DMS114 treated with DMSO at 0.1 percent for 48 hours (cell line): ENCODE measurements at regions not wholly inside any gene's neighbourhood (a gene's known extent, or its start where the extent isn't known, plus 50 kb on each side); places are given as distances from the start of the nearest gene placed in this dataset.
"Not testable (repeated sequence)": the region's sequence is repeated elsewhere in the genome, so short reads cannot be mapped to it uniquely, and the experiment has no call there.

Experiments used
- DNase-seq: peaks from one replicate; lab custom pipeline; 2025; ENCODE audit not compliant: unreplicated experiment; lab: John Stamatoyannopoulos, UW

DNA sequence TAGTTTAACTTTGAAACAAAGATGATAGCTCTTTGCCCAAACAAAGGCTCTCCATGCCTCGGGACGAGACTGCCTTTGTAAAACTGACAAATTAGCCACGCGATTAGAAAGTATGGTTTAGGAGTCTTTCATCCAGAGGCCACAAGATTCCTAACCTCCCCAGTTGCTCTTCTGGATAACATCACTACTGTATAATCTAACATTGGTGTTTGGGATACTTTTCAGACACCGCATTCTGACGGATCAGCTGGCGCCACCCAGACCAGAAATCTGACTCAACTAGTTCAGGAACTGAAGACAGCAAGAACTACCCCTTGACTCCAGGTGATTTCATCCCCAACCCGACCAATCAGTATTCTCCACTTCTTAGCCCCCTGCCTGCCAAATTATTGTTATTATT, 98.1 kb upstream of the TEX13D start:
- DNase-seq, result no peak

DNA sequence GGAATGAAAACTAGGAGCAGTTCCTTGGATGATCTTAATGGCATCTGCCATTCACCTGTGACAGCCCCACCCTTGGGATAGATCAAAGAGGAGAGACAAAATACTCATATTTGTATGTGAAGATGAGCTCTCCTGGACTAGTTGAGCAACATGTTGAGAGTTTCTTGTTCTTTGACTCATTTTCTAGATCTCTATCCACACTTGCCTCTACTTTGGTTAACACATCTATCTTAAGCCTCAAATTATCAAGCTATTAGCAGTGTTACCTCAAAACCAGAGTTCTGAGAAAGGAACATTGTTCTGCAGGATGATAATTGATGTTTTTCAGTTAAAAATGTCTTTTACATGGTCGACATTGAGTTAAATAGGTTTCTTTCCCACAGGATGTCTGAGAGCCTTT, 94.2 kb upstream of the TEX13D start:
- no peak for DNase-seq

DNA sequence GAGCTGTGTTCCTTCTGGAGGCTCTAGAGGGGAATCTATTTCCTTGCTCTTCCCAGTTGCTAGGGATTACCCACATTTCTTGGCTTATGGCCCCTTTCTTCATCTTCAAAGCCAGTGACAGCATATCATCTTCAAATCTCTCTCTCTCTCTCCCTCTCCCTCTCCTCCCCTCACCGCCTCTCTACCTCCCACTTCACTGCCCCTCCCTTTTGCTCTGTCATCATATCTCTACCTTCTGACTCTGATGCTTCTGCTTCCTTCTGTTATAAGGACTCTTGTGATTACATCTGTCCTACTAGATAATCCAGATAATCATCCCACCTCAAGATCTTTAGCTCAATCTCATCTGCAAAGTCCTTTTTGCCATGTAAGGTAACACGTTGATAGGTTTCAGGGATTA, 93.1 kb upstream of the TEX13D start:
- DNase-seq, result no peak

DNA sequence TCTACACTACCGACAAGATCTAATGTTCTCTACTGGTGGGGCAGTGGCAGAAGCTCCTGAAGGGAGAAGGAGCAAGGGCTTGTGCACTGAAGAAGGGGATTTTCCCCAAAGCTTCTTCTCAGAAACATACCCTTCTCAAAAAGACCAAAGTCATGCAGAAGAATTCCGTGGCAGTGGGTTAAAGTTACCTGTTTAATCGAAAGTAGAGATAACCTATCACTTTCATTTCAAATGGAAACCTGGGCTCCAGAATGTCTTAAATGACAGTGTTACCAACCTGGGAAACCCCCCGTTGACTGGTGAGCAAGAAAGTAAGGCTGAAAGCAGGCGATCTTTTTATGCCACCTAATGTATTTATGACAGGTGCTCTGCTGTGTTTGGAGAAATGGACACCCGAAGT, 92.5 kb upstream of the TEX13D start:
- DNase-seq, result no peak

DNA sequence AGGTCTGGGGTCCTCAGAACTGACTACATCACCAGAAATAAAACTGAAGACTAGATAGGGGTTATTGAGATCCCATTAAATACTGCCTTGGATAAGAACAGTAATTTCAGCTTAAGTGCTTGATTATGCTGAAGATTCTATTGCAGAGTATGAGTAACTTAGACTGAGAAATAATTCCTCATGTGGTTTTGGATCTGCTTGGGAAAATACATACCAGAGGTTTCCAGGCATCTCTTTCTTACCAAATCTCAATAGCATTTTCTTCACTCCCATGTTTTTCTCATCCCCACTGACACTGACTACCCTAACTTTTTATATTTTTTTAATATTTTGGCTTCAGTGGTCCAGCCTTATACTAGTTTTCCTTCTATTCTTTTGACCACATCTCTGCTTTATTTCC, 92.0 kb upstream of the TEX13D start:
- DNase-seq, result no peak

DNA sequence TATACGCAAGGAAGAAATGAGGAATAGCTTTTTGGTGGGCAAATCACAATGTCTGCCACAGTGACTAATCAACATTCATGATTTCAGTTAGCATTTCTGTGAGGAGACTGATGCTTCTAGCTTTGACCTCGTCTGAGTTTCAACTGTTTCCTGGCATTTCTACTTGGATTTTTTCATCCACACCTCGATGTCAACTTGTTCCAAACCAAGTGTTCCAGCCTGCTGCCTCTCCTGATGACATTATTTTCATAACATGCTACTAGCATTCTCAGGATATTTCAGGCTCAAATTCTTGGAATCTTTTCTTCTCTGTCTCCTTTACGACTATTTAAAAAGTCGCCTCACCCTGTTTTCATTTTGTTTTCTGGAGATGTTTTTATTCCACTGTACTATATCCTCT, 90.3 kb upstream of the TEX13D start:
- DNase-seq, result no peak

DNA sequence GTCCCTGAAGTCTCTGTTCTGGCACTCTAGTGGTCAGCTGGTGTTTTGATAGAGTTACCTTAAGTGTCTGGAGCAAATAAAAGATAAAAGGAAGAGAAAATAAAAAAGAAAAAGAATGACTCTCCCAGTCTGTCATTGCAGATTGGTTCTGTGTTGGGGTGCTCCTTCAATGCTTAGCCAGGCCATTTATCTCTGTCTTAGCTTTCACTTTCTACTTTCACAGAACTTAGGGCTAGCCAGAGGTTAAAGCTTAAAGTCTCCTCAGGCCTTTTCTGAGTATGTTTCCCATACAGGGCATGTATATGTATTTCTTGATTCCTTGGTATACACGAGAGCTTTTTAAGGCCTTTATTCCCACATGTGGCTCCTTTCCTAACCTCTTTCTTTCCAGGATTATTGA, 83.1 kb upstream of the TEX13D start:
- DNase-seq, result no peak

DNA sequence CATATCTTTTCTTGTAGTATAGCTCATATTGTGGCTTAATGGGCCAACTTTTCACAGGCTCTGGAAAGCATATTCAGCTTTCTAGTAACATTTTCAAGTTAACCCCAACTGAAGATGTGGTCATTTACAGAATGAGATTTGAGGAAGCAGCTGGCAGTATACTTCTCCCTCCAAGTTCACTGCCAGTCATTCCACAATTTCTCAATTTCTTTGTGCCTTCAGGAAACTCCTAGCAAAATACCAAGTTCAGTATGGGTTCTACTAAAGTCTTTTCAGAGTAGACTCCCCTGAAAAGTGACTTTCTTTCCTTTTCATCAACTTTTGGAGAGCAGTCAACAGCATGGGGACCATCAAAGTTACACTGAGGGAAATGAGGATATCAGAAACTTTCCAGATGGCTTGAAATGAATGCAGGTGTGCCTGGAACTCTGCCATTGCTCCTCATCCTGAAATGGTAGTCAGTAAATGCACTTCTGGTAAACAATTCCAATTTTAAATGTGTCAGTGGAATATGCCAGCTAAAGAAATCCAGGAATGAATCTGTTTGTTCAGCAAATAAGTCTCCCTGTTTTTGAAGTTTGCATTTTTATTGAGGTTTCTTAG, 81.5 kb upstream of the TEX13D start:
- no peak for DNase-seq

DNA sequence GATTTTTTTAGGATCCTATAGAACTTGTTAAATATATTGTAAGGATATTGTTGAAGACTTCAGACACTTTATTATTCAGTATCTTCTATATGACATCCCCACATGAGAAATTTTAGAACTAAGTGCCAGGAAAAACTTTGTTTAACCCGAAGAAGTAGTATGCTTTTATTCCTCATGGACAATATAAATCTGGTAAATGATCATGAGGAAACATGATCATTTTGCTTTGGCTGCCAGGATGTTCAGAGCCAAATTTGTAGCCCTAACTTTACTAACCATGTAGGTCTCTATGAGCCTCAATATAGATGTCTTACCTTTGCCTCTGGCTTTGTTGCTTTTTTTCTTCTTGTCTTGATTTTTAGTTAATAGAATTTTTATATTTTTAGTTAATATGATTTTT, 77.8 kb upstream of the TEX13D start:
- DNase-seq, result no peak

DNA sequence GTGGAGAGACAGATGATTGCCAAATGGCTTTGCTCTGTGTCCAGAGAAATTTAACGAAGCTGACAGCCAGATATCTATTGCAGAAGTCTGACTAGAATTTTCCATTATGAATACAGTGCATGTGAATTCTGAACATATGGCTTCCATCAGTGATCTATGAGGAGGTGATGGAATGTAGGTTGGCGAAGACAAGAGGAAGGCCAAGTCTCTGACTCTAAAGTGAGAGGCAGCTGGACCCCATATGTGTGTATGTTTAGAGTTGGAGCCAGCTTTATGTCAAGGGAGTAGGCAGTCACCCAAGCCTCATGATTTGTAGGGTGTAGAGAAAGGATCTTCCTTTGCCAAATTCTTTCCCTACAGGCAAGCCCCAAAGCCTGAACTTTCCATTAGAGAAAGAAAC, 76.2 kb upstream of the TEX13D start:
- DNase-seq, result no peak

DNA sequence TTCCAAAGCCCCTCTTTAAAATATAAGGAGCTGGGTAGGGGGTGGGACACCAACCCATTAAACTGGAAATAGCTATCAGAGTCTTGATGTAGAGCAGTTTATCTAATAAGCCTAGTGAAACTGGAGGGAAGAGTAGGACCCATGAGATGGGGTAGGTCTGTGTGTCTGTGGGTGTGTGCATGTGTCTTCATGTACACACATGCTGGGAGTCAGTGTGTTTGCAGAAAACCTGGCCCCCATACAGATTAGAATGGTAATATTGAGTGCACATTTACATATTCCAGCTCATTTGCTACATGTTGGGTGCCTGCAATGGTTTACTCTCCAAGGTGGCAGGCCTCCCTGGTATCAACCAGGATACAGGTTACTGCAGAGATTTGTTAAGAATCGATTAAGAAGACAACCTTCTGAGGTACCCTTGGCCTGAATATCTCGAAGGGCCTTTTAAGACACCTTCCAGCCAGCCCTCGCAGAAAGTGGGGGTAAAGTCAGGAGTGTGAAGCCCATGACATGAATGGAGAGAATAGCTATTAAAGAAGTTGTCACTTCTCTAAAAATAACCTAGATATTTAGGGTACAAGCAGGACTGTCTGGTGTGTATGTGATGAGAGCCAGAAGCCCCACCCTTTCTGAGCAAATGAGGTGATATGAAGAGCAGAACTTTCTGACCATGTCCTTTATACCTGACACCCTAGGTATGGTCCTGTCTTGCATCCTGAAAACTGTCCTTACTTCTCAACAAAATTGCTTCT, 75.7 kb upstream of the TEX13D start:
- no peak for DNase-seq

DNA sequence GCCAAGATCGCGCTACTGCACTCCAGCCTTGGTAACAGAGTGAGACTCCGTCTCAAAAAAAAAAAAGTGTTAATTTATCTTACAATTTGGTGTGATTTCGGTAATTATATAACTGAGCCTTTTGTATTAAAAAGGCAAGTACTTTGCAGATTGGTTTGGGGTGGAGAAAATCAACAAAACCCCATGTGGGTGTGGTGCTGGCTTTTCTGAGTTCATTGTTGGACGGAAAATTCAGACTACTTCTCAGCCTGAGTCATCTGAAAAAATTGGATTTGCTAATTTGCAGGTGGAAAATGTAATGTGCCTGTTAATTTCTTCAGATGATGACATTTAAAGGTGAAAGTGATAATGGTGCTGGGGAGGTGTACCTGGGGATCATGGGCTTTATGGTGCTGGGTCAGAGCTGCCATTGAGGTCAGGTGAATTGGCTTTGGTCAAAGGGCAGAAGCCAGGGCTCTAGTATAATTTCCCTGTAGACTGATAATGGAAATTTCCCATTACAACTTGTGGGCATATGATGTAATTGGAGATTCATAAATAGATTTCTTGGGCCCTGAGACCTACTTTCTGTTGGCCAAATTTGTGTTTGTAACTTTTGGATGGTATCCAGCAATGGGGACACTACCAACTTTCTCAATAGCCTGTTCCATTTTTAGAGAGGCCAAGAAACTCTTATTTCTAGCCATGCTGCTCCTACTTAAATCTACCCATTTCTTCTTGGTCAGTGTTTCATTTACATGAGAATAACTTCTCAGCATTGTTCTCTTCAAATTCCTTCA, 74.3 kb upstream of the TEX13D start:
- DNase-seq, result no peak

DNA sequence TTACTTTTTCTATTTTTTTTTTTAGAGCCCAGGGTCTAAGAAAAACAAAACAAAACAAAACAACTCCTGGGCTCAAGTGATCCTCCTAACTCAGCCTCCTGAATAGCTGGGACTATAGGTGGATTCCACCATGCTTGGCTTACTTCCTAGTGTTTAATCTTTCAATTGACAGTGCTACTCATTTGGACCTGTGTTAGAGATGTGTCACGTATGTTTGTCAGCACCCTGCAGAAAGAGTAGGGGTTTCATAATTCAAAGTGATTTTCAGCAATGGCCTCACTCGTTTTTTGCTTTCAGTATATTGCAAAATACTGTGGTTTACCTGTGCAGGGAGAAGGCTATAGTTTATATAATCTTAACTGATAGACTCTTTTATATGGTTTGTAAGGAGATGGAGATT, 71.6 kb upstream of the TEX13D start:
- no peak for DNase-seq

DNA sequence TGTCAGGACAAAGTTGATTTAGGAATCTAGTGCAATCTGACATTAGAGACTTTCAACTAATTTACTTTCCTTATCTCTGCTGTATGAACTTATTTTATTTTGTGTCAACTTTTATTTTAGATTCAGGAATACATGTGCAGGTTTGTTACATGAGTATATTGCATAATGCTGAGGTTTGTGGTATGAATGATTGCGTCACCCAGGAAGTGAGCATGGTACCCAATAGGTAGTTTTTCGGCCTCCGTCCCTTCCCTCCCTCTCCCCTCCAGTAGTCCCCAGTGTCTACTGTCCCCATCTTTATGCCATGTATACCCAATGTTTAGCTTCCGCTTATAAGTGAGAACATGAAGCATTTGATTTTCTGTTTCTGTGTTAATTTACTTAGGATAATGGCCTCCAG, 68.7 kb upstream of the TEX13D start:
- DNase-seq, result no peak

DNA sequence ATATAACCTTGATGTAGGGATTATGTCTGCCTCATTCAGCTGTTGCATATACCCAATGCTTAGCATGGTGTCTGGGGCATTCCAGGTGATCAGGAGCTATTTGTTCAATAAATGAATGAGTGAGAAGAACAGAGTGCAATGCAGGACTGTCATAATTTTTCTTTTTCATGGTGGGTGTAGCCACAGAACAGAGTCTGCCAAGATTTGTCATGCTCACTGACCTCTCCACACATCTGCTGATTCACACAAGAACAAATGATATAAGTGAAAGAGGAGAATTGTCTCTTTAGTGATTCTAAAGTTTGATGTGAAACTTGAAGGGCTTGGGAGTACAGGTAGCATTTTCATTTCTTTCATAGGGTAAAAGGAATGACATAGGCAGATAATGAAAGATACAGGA, 64.4 kb upstream of the TEX13D start:
- no peak for DNase-seq

DNA sequence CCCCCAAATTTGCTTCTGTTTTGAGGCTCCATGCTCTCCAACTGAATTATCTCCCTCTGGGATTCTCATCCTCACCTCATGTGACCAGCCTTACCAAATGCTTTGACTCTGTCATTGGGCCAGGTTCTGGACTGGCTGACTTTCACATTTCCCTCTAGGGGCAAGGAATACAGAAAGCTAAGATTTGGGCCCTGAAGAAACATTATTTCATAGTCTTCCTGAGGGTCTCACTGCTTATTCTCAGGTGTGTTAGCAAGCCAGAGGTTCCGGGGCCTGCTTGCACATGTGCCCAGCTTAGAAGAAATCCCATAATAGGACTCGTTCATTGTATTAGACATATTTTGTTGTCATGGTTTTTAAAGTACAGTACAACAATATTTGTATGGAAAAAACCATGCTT, 62.6 kb upstream of the TEX13D start:
- no peak for DNase-seq

DNA sequence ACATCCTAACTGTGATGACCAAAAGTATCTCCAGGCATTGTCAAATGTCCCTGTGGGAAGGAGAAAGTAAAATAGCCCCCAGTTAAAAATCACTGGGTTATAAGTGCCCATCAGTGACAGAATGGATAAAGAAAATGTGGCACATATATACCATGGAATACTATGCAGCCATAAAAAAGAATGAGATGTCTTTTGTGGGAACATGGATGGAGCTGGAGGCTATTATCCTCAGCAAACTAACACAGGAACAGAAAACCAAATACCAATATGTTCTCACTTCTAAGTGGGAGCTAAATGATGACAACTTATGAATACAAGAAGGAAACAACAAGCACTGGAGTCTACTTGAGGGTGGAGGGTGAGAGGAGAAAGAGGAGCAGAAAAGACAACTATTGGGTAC, 60.9 kb upstream of the TEX13D start:
- not testable (repeated sequence) for DNase-seq

DNA sequence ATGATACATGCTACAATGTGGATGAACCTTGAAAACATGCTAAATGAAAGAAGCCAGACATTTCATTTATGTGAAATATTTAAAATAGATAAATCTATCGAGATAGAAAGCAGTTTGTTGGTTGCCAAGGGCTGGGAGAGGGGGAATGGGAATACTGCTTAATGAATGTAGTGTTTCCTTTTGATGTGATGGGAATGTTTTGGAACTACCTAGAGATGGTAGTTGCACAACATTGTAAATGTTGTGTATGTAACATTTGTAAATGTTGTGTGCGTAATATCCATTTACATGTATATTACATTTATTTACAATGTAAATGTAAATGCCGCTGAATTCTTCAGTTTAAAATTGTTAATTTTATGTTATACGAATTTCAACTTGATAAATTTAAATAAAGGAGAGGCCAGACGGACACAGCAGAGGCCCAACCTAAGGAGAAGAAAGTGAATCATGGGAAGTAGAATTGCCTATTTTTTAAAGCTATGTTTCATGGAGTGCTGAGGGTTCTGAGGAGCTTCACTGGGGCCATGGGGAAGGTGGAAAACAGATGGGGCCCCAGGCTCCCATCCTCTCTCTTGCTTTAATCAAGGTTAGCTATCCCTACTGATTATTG, 60.0 kb upstream of the TEX13D start:
- DNase-seq, result no peak

DNA sequence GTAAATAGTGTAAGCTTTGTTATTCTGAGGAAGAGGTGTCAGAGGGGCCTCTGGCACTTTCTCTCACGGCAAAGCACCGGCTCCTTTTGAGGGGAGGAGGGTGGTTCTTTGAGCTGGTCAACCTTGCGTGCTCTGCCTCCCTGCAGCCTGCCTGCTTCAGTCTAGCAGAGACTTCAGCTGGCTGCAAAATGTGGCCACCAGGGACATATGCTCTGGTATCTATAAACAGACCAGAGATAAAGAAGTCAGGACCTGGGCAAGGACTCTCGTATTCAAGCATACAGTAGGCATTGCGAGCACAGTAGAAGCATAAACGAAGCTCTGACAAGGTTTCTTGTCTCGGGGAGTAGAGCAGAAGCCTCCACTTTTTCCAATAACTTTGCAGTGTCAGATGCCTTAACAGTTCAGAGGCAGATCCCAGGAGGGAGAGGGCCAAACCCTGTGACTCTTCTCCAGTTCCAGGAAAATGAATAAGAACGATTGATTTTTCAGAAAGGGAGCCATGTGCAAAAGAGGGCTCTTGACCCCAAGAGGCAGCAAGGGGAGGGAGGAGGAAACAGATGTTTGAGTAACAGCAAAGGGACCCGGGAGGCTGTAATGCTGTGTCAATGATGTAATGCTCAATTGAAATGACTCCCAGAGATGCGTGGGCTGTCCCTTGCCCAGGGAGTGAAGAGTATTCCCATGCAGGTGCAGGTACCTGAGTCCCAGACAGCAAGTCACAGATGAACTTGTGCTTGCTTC, 57.9 kb upstream of the TEX13D start:
- no peak for DNase-seq

DNA sequence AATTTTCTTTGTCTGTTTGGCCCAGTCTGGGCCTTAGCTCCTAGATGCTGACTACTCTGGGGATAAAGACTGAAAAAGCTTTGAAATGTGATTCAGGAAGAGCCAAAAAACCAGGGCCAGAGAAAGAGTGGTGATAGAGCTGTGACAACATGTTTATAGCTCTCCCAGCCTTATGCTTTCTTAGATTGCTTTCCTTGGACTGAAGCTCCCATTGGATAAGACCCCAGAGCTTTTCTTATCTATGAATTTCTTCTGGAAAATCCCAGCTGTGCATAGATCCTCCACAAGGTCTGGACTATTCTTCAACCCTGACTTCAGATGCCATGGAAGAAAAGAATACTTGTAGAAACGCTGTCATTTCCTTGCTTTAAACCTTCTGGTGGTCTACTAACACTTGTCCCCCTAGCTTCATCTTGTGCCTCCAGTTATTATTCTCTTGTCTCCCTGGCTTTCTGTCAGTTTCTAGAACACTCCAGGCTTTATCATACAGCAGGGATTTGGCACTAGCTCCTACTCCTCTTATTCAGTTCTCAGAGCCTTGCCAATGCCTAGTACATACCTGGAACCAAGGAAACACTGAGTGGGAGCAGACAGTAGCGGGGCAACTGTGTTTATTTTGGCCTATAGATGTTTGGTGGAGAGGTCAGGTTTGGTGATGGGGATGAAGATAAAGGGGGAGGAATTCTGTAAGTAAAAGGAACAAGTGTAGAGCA, 57.1 kb upstream of the TEX13D start:
- no peak for DNase-seq
